ENCODE measurements at regions not wholly inside any gene's neighbourhood (a gene's known extent, or its start where the extent isn't known, plus 50 kb on each side); places are given as distances from the start of the nearest gene placed in this dataset.

DNA sequence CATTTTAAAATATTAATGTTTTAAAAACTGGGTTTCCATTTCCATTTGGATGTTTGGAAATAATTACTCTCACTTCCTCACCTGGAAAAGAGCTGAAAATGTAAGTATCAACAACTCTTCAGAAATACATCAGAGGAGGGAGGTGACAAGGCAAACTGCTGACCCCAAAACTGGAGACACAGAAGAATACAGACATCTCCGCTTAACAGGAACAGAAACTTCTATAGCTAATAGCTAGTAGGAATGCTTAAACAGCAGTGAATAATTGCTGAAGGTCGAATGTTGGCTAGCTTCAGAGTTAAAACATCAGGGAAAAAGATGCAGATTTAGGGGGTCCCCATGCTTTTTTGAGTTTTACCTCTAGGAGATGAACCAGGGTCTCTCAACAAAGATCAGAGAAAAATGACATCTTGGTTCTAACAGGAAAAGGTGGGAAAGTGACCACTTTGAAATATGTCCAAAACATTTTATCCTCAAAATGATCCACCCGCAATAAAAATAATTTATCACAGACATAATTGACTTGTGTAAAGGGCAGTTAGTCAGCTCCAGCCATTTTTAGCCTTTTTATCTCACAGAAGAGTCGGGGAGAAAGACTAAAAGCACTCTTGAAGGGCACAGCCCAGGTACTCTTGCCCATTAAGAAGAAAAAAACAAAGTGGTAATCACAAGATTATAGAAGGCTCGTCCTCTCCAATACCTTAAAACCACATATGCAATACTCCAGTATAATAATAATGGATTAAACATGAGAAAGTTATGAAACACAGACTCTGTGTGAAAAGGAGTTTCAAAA, 1474.9 kb downstream of the EFNA5 start:
- TF ChIP-seq EZH2 (IDR thresholded peaks at IDR 0.05; ENCODE audit: borderline replicate concordance) = no peak
- TF ChIP-seq, protein P1, sequence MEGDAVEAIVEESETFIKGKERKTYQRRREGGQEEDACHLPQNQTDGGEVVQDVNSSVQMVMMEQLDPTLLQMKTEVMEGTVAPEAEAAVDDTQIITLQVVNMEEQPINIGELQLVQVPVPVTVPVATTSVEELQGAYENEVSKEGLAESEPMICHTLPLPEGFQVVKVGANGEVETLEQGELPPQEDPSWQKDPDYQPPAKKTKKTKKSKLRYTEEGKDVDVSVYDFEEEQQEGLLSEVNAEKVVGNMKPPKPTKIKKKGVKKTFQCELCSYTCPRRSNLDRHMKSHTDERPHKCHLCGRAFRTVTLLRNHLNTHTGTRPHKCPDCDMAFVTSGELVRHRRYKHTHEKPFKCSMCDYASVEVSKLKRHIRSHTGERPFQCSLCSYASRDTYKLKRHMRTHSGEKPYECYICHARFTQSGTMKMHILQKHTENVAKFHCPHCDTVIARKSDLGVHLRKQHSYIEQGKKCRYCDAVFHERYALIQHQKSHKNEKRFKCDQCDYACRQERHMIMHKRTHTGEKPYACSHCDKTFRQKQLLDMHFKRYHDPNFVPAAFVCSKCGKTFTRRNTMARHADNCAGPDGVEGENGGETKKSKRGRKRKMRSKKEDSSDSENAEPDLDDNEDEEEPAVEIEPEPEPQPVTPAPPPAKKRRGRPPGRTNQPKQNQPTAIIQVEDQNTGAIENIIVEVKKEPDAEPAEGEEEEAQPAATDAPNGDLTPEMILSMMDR (IDR thresholded peaks at IDR 0.05; ENCODE audit: poor library complexity) = no peak
